Epithelial cell of proximal tubule (primary cell): ENCODE measurements at regions not wholly inside any gene's neighbourhood (a gene's known extent, or its start where the extent isn't known, plus 50 kb on each side); places are given as distances from the start of the nearest gene placed in this dataset.

ENCODE experiments used
- DNase-seq: peaks from one replicate; pipeline ENCODE4 v3.0.0-alpha.2; 2011; ENCODE audit warnings: low read depth
- H3K4me3 ChIP-seq: 2 replicates; pipeline ENCODE4 v1.5.1; 2011; ENCODE audit warnings: low read depth, mild to moderate bottlenecking, low read length
- CTCF ChIP-seq: conservative IDR thresholded peaks from 2 replicates; pipeline ENCODE4 v1.5.1; 2012; ENCODE audit warnings: low read depth, mild to moderate bottlenecking, low read length

GRCh38 chr5:112525217-112525616 lies 106.1 kb upstream of the EPB41L4A start:
- no peak for DNase-seq

GRCh38 chr5:112528928-112529327 lies 109.9 kb upstream of the EPB41L4A start:
- no peak overlapping the region for H3K4me3 ChIP-seq
- no peak for DNase-seq
- TF ChIP-seq CTCF: no peak

More at GRCh38 chr5:112525217-112525616, 106.1 kb upstream of the EPB41L4A start:
- no peak for TF ChIP-seq CTCF
- H3K4me3 ChIP-seq: no peak overlapping the region

- peak; percentile 58 for TF ChIP-seq CTCF
- H3K4me3 ChIP-seq: no peak overlapping the region
- DNase-seq: no peak
Observed at GRCh38 chr5:112529525-112529924, 110.4 kb upstream of the EPB41L4A start.

- no peak for DNase-seq
- TF ChIP-seq CTCF: no peak
- no peak overlapping the region for H3K4me3 ChIP-seq
Observed at GRCh38 chr5:112532654-112533360, 113.7 kb upstream of the EPB41L4A start.

- peak; percentile 85 for DNase-seq
- no peak for TF ChIP-seq CTCF
- no peak overlapping the region for H3K4me3 ChIP-seq
Observed at GRCh38 chr5:112533362-112533761, 114.3 kb upstream of the EPB41L4A start.

- no peak for DNase-seq
- no peak for TF ChIP-seq CTCF
- H3K4me3 ChIP-seq: no peak overlapping the region
Observed at GRCh38 chr5:112534067-112534583, 115.0 kb upstream of the EPB41L4A start.
